CD14-positive monocyte (primary cell): ENCODE measurements at regions not wholly inside any gene's neighbourhood (a gene's known extent, or its start where the extent isn't known, plus 50 kb on each side); places are given as distances from the start of the nearest gene placed in this dataset.

ENCODE experiments used
- DNase-seq, 3 donors: peaks; one replicate each; pipeline ENCODE4 v3.0.0-alpha.2; 2011 to 2022
- H2AFZ ChIP-seq: 2 replicates; pipeline ENCODE4 v1.6.0; 2012; ENCODE audit warnings: mild to moderate bottlenecking, low read depth, low read length, inconsistent platforms; ENCODE audit not compliant: insufficient read depth, poor library complexity, severe bottlenecking
- H3K27ac ChIP-seq, 2 donors: 1 replicate in 1 of 2; 2 replicates in 1 of 2; pipeline ENCODE4 v1.5.1; 2012 to 2013; ENCODE audit warnings: low read length in 2 of 2, control low read depth in 1 of 2, inconsistent platforms in 1 of 2, low read depth in 1 of 2, mild to moderate bottlenecking in 1 of 2
- H3K27me3 ChIP-seq, 2 donors: one replicate each; pipeline versions ENCODE4 v1.6.0 to v1.6.1; 2011 to 2013; ENCODE audit warnings: low read length in 2 of 2; ENCODE audit not compliant: control insufficient read depth in 2 of 2, insufficient read depth in 2 of 2
- H3K36me3 ChIP-seq, 2 donors: replicated peaks in 1 of 2; 1 replicate in 1 of 2; 2 replicates in 1 of 2; pipeline versions ENCODE4 v1.5.1 to v1.6.1; 2012 to 2013; ENCODE audit warnings: low read length in 2 of 2, control low read depth in 1 of 2, inconsistent platforms in 1 of 2, mild to moderate bottlenecking in 1 of 2; ENCODE audit not compliant: insufficient read depth in 2 of 2, control insufficient read depth in 1 of 2
- H3K4me1 ChIP-seq, 2 donors: 1 replicate in 1 of 2; 2 replicates in 1 of 2; pipeline versions ENCODE4 v1.5.1 to v1.6.1; 2012 to 2013; ENCODE audit warnings: low read length in 2 of 2, control low read depth in 1 of 2, inconsistent platforms in 1 of 2, mild to moderate bottlenecking in 1 of 2, moderate library complexity in 1 of 2; ENCODE audit not compliant: insufficient read depth in 2 of 2, control insufficient read depth in 1 of 2
- H3K4me2 ChIP-seq: replicated peaks from 2 replicates; pipeline ENCODE3; 2012; ENCODE audit warnings: low read length, moderate library complexity, mild to moderate bottlenecking; ENCODE audit not compliant: poor library complexity, severe bottlenecking; ENCODE audit errors: extremely low read depth
- H3K4me3 ChIP-seq, 3 experiments: fragments of 200-600 bp in 1 of 3; sonication (generic) in 1 of 3; replicated peaks in 1 of 3; 1 replicate in 2 of 3; 2 replicates in 1 of 3; pipeline ENCODE4 v1.5.1; 2011 to 2013; ENCODE audit warnings: low read length in 3 of 3, mild to moderate bottlenecking in 3 of 3, control low read depth in 2 of 3, low read depth in 2 of 3, inconsistent platforms in 1 of 3, moderate library complexity in 1 of 3
- H3K79me2 ChIP-seq: 2 replicates; pipeline ENCODE4 v1.6.0; 2012; ENCODE audit warnings: mild to moderate bottlenecking, control low read depth, inconsistent platforms, low read length, moderate library complexity; ENCODE audit not compliant: insufficient read depth
- H3K9ac ChIP-seq: 2 replicates; pipeline ENCODE4 v1.6.0; 2017; ENCODE audit warnings: low read length, mild to moderate bottlenecking; ENCODE audit not compliant: insufficient read depth, poor library complexity, severe bottlenecking
- H3K9me3 ChIP-seq, 2 donors: replicated peaks in 1 of 2; 1 replicate in 1 of 2; 2 replicates in 1 of 2; pipeline versions ENCODE4 v1.5.1 to v1.6.1; 2012 to 2013; ENCODE audit warnings: low read length in 2 of 2, control low read depth in 1 of 2; ENCODE audit not compliant: control insufficient read depth in 1 of 2, insufficient read depth in 1 of 2
- H4K20me1 ChIP-seq: 2 replicates; pipeline ENCODE4 v1.6.0; 2012; ENCODE audit warnings: mild to moderate bottlenecking, low read length, control low read depth, moderate library complexity; ENCODE audit not compliant: insufficient read depth
- H3K27ac Mint-ChIP-seq, 7 donors: one replicate each; pipeline ENCODE4 v1.8.0; 2020; ENCODE audit warnings: mild to moderate bottlenecking in 7 of 7, mixed read lengths in 7 of 7, moderate library complexity in 6 of 7, inconsistent platforms in 2 of 7
- H3K27me3 Mint-ChIP-seq, 3 donors: one replicate each; pipeline ENCODE4 v1.8.0; 2021 to 2022; ENCODE audit warnings: low read depth in 3 of 3, mild to moderate bottlenecking in 3 of 3, mixed read lengths in 3 of 3, moderate library complexity in 3 of 3, inconsistent platforms in 1 of 3
- H3K36me3 Mint-ChIP-seq, 2 donors: one replicate each; pipeline ENCODE4 v1.8.0; 2020; ENCODE audit warnings: mixed read lengths in 2 of 2, inconsistent platforms in 1 of 2, mild to moderate bottlenecking in 1 of 2
- H3K4me1 Mint-ChIP-seq: one replicate; pipeline ENCODE4 v1.8.0; 2020; ENCODE audit warnings: mild to moderate bottlenecking, mixed read lengths
- H3K4me3 Mint-ChIP-seq, 2 donors: one replicate each; pipeline ENCODE4 v1.8.0; 2020; ENCODE audit warnings: mild to moderate bottlenecking in 2 of 2, mixed read lengths in 2 of 2, moderate library complexity in 1 of 2
- H3K9me3 Mint-ChIP-seq, 7 donors: one replicate each; pipeline ENCODE4 v1.8.0; 2020 to 2022; ENCODE audit warnings: mixed read lengths in 7 of 7, mild to moderate bottlenecking in 6 of 7, moderate library complexity in 6 of 7, inconsistent platforms in 2 of 7
- CTCF ChIP-seq: fragments of 200-600 bp; IDR thresholded peaks from one replicate; pipeline ENCODE4 v1.8.0; 2022; ENCODE audit warnings: antibody characterized with exemption, mild to moderate bottlenecking
- WGBS: methylation state at CpG from one replicate; pipeline ENCODE4 v1.1.5; 2013; ENCODE audit warnings: missing lambda C conversion rate; ENCODE audit not compliant: insufficient coverage; 5-methylcytosine and 5-hydroxymethylcytosine counted together
- intact Hi-C, 2 donors: fragments of 100-400 bp; cut with micrococcal nuclease; formaldehyde crosslinking; loops; one replicate each; pipeline versions ENCODE4 v1.15.0 to v1.15.1; 2023

- Histone ChIP-seq H3K9ac (no peak overlapping the region), H3K79me2 (no peaks in the 10 kb centered on the region), H3K36me3 (no peaks in the 10 kb centered on the region), H3K9me3 (no peaks in the 10 kb centered on the region), H2AFZ (no peak overlapping the region), H3K4me1 (no peaks in the 10 kb centered on the region), H3K27me3 (no peaks in the 10 kb centered on the region), H3K27ac (no peak overlapping the region), H3K4me2 (no peak overlapping the region), H4K20me1 (no peaks in the 10 kb centered on the region), H3K4me3 (no peak overlapping the region)
- intact Hi-C loops: no loop called here
- peak overlapping the region in 1 of 7 donors; percentile 68 for H3K27ac Mint-ChIP-seq
- H3K36me3 Mint-ChIP-seq: no peaks in the 10 kb centered on the region
- H3K4me1 Mint-ChIP-seq: no peaks in the 10 kb centered on the region
- WGBS: 100% methylated on average over 1 of the region's 6 CpGs
- no peak for DNase-seq
- no peak for TF ChIP-seq CTCF
- H3K27me3 Mint-ChIP-seq: peaks cover 0 to 1% (median 0%) of the 10 kb centered on the region in 3 donors
- H3K4me3 Mint-ChIP-seq: no peak overlapping the region
- peaks cover 0 to 3% (median 0%) of the 10 kb centered on the region in 7 donors for H3K9me3 Mint-ChIP-seq
Observed at GRCh38 chr1:163799190-163799805, 477.5 kb downstream of the NUF2 start.

- H3K9ac ChIP-seq: no peak overlapping the region
- no peaks in the 10 kb centered on the region for H3K4me1 ChIP-seq
- Mint-ChIP-seq H3K9me3 (peaks cover 0 to 4% (median 1%) of the 10 kb centered on the region in 7 donors), H3K4me1 (no peaks in the 10 kb centered on the region), H3K27ac (no peak overlapping the region), H3K4me3 (no peak overlapping the region), H3K36me3 (no peaks in the 10 kb centered on the region), H3K27me3 (no peaks in the 10 kb centered on the region)
- DNase-seq: no peak
- no peaks in the 10 kb centered on the region for H3K79me2 ChIP-seq
- intact Hi-C loops: no loop called here
- no peaks in the 10 kb centered on the region for H3K9me3 ChIP-seq
- no peaks in the 10 kb centered on the region for H4K20me1 ChIP-seq
- TF ChIP-seq CTCF: no peak
- no peak overlapping the region for H3K4me2 ChIP-seq
- H3K36me3 ChIP-seq: no peaks in the 10 kb centered on the region
- 56% methylated on average over 2 of the region's 3 CpGs for WGBS
- no peak overlapping the region for H3K4me3 ChIP-seq
- no peak overlapping the region for H2AFZ ChIP-seq
- H3K27me3 ChIP-seq: no peaks in the 10 kb centered on the region
- no peak overlapping the region for H3K27ac ChIP-seq
Observed at GRCh38 chr1:163807331-163808049, 485.7 kb downstream of the NUF2 start.
